NCI-H1930 (cell line): ENCODE measurements at regions not wholly inside any gene's neighbourhood (a gene's known extent, or its start where the extent isn't known, plus 50 kb on each side); places are given as distances from the start of the nearest gene placed in this dataset.

Source experiments
- DNase-seq, 2 experiments: peaks; one replicate each; lab custom pipeline; 2025; lab: John Stamatoyannopoulos, UW

DNA sequence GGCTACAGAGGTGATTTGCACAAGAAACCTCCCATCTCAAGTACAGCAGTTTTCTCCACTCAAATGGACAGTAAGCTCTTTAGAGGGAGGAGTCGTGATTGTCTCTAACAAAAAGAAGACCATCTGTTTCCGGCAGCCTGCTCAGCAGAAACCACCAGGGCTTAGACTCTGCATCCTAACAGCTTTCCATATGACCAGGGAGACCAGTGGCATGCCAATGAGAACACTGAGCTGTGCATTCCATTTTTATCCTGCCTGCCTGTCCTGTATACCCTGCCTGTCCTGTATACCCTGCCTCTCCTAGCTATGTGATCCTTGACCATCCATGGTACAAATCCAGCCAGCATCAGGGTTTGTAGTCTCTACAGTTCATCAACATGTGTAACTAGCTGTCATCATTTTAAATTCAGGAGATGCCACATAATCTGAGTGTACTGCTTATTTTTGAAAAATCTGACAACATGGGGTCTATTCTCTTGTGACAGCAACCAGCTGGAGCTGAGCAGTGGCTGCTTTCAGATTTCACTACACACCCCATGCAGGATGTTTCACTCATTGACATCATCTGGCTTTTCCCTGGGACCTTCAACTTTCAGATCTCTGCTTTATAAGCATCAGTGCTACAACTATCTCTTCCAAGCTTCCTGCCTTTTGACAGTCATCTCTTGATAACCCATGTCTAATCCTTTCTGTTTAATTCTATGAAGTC lies 50.5 kb upstream of the POU2AF2 start:
- no peak for DNase-seq

DNA sequence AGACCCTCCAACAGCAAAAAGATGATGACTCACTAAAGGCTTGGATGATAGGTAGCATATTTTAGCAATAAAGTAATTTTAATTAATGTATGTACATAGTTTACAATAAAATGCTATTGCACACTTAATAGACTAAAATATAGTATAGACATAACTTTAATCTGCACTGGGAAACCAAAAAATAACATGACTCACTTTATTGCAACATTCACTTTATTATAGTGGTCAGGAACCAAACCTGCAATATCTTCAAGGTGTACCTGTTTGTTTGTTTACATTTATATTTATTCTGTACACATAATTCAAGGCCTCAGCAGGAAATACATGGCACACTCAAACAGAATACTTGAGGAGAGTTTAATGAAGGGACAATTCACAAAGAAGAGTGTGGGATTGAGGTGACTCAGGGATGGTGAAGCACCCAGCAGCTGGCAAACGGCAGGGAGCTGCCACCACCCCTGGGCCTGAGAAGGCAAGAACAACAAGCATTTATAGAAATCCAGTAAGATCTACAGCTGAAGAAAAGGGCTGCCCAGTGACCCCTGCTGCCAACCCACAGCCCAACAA lies 51.5 kb upstream of the POU2AF2 start:
- DNase-seq = no peak

DNA sequence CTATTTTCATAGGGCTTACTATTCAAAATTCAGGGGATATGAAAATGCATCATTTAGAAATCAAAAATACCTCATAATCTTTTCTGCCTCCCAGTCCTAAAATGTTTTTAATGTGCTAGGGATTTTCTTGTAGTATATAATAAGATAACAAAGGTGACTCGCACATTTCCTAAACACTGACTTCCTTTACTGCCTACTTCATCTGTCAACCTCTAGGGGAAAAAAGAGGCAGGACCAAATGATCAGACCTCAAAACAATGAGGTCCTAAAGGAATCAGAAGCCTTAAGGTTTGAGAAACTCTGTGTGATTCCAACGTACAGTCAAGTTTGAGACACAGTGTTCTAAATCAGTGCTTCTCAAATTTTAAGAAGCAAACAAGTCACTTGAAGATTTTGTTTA lies 56.1 kb upstream of the POU2AF2 start:
- no peak for DNase-seq

DNA sequence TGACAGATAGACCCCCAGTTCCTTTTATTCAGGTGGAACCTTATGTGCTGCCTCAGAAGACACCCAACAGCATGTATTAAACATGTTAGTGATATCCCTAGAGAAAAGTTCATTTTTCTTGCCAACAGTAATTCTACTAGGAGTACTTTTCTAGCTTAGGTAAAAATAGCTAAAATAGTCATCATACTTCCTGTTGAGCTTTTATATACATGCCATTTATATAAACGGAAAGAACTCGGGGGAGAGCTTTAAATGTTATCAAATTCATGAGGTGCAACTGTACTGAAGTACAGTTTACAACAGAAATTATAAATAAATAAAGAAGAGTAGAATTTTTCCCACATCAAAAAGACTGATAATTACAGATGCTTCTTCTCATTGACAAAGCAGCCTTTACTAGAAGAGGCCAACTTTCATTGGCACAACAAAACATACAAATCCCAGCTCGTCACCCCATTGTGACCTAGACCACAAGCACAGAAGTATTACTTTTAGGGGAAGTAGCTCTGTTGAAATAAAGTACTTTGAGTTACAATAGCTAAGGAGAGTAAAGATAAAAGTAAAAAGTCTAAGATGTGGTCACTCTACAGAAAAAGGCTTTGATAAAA lies 59.1 kb upstream of the POU2AF2 start:
- no peak for DNase-seq

DNA sequence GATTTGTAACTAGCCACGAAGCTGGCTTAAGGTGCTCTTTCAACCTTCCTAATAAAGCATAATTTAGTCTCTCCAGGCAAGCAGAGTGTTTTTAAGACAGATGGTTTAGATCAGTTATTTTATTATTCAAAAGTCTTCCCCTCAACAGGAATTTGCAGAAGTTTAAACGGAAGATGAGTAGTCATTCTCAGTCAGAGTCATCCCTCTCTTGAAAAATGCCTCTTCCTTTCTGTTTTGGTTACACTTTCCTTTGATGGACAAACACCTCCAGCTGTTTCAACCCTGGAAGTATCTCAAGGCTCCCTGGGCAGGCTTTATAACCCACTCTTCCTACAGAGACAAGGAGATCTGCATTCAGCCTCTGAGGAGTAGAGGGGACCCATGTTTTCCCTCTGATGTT lies 60.3 kb upstream of the POU2AF2 start:
- DNase-seq = no peak

DNA sequence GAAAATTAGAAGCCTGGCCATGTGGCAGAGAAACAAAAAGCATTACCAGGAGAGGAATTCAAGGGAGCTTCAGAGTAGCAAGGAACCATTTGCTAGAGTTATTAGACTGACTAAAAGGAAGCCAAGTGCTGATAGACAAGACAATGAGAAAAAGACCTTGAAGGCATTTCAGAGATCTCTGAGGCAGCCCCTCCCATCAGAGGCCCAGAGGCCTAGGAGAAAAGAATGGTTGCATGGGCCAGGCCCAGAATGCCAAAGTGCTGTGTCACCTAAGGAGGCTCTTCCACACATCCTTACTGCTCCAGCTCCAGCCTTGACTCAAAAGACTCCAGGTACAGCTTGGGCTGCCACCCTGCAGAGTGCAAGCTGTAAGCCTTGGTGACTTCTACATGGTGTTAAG lies 61.8 kb upstream of the POU2AF2 start:
- DNase-seq = no peak

DNA sequence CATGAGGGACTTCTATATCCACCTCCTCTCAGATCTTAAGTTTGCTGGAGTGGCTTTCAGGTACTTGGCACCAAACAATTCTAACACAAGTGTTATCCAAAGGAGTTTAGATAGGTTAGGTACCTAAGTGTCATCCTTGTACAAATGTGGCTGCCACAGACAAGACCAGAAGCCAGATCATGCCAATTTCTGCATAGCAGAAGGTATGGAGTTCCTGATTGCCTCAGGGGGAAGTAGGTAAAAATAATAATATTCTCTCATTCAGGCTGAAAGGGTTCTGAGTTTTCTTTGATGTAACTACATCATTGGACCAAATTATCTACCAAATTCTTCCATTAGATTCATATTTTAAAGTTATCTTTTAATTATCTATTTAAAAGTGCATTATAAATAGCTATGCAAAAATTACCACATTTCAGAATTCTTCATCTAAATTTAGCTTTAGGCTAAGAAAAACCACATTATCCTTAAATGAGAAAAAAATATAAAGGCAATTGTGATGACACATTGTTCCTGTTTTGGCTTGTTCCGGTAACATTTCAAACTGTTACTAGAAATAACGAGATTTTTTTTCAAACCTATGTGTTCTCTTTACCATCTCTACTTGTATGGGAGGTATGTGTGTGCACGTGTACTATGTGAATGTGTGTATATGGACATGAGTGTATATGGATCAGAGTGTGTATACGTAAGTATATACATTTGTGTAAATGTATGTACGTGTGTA lies 66.2 kb upstream of the POU2AF2 start:
- no peak for DNase-seq

DNA sequence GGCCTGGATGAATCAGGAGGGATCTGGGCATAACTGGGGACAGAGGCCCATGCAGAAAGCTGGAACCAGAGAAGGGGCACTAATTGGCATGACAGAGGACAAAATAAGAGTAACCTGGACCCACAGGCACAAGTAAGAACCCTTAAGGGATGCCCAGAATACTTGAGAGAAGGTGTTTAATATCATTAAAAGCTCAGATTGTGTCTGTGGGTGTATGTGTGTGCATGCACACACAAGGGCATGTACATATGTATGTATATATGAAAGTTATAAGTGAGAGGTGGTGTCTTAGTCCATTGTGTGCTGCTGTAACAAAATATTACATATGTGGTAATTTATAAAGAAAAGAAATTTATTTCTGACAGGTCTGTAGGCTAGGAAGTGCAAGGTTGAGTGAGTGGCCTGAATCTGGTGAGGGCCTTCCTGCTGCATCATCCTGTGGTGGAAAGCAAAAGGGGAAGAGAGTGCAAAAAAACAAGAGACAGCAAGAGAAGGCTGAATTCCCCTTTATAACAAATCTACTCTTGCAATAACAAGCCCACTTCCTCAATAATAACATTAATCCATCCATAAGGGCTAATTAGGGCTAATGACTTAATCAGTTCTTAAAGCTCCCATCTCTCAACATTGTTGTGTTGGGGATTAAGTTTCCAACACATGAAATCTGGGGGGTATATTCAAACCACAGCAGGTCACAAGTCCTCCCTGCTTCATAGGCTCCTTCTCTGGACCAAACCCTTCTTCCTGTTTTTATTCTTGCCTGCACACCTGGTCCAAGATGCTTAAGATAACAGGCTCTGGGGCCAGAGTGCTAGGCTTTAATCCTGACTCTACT lies 68.3 kb upstream of the POU2AF2 start:
- no peak for DNase-seq

DNA sequence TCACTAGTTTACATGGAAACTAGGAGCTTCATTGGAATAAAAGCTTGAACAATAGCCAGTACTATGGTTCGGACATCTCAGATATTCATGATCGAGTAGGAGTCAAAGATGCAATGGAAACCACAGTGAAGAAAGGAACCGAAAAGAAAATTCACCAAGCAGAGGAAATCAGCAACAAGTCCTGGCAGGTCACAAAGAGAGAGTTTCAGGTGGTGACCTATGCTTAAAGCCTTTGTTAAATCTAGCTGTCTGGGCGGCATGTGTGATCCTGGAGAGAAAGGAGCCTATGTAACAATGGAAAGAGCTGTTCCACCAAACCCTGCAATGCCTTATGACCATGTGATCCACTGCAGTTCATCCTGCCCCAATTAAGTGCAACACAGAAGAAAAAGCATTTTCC lies 68.9 kb upstream of the POU2AF2 start:
- no peak for DNase-seq

DNA sequence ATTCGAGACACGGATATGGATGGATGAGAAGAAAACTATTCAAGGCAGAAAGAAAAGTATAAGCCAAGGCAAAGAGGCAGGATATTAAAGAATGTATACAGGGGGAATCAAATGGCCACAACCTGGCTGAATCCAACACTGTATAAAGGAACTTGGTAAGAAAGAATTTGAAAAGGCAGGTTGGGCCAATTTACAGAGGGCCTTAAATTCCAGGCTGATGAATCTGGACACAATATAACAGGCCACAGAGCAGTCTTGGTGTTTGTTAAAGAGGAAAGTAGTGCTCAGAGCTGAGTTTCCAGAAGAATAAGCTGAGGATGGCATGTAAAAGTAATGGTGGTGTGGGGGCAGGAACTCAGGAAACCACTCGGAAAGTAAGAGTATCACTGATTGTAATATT lies 72.3 kb upstream of the POU2AF2 start:
- no peak for DNase-seq

DNA sequence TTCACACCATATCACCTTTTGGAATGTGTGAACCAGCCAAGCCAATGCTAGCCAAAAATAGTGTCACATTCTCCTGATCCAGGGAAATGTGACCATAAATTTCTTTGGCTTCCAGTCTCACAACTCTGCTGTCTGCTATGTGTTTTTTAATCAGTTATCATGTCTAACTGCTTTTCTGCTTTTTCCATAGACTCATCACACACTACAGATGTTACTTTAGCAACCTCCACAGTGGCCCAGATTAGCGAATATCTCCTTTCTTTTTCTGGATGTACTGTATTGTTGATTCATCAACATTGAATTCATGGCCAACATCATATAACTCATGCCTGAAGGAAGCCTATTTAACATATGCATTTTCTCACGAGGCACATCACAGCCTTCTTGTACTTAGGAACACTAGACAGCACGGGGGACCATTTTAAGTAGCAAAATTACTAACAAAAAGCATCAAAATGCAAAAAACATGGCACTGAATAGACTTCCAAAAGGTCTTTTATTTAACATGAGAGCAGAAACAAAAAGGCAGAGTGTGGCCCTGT lies 73.1 kb upstream of the POU2AF2 start:
- no peak for DNase-seq

DNA sequence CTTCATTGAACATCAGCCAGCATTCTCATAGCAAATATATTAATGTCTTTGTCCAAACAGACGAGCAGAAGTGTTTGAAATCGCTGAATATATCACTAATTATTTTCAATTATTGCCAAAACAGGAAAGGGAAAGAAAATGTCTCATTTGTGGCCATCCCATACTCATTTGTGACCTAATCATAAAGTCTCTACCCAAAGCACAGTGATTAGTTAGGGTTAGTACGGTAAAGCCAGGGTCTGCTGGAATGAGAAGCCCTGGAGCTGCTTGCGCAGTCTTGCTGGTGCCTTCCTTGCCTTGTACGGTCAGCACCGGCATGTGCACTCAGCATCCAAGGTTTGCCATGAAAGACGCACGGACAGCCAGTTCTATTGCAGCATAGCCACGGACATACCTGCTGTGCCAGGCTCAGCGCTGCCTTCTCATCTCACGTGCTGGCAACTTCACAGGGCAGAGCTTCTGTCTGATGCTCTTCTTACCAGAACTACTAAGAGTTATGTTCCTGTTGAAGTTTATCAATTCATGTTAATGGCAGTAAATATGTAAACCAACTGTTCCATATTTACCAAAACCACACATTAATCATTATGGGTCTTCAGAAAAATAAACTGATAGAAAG lies 74.7 kb upstream of the POU2AF2 start:
- no peak for DNase-seq

DNA sequence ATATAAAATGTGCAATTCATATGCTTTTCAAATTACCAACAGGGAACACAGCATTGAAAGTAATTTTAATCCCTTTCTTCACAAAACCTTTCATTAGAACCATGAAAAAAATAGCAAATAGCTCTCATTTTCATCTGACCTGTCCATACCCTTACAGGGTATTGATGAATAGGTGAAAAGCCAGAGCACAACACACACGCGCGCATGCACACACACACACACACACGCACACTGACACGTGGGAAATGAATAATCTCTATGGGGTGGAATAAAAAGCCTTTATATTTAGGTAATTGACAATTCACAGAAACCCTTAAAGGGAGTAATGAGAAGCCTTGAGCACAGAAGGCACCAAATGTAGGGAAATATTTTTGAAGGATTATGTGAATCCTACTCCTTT lies 76.2 kb upstream of the POU2AF2 start:
- DNase-seq = no peak

DNA sequence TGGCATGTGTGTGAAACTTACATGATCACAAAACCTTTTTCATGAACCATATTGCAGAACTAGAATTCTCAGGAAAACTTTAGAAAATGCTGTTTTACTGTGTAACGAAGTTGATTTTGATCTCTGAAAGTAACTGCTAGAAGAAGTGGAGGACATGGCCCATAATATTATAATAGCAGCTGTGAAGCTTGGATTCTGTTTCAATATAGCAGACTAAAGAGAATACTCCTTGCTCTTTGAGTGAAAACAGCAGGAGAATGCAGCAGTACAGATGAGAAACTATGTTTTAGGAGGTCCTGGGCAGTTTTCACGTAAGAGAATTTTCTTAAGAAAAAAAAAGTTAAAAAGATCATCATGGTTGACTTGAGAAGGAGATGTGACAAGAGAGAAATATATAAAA lies 76.7 kb upstream of the POU2AF2 start:
- DNase-seq = no peak

DNA sequence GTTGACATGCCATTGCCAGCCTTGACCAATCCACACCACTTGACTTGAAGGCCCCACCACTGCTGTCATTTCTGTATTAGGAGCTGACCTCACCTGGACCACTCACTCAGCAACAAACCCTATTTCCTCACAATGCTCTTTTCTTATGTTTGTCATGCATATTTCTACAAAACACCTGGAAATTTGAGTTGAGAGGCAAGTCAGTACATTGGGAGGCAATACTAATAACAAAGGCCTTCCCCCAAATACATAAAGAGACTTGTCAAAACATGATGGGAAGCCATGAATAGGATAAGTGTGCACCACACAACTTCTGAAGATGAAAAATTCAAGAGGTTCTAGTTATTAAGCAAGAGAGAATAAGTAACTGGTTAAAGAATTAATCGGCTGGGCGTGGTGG lies 77.9 kb upstream of the POU2AF2 start:
- DNase-seq = no peak

DNA sequence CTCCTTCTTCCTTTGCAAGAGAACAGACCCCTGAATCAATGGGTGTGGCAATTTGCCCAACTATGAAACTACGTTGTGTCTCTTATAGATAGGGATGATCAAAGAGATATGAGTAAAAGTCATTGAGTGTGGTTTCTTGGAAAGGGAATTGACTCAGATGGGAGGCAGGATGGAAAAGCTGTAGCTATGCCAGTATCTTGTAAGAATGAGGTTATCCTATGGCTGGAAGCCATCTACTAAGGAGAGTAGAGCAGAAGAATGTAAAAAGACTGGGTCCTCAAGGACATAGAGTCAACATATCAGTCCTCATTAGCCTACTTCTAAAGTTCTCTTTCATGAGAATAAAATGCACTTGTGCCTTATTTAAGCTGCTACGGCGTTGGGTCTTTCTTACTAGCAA lies 78.9 kb upstream of the POU2AF2 start:
- DNase-seq = no peak

DNA sequence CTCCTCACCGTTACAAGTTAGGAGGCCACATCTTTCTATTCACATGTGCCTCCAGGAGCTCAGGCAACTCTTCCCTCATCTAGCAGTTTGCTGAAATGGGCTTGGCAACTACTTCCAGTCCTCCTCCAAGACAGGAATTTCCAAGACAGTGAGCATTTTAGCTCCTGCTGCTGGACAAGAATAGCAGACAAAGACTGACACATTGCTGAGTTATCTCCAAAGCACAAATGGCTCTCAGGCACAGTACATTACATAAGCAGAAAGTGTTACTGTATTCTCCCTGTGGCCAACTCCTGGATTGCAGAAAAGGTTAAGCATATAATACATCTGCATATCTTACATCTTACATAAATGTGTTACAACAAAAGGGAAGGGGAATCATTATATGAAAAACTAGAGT lies 83.2 kb upstream of the POU2AF2 start:
- no peak for DNase-seq

DNA sequence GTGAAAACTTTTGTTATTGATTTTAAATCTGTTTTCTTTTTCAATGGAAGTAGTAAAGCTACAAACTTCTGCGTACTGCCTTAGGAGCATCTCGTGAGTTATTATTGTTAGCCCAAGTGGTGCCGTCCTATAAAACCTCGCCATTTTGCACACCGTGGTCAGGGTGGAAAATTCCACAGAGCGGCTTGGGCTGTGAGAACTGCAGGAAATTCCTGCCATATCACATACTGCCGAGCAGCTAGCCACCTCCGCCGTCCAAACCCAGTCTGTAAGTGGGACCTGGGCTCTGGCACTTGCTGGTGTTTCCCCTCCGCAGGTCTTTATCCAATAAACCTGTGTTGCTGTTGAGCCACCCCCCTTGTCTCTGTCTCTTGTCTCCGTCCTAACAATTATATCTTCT lies 88.0 kb upstream of the POU2AF2 start:
- no peak for DNase-seq

DNA sequence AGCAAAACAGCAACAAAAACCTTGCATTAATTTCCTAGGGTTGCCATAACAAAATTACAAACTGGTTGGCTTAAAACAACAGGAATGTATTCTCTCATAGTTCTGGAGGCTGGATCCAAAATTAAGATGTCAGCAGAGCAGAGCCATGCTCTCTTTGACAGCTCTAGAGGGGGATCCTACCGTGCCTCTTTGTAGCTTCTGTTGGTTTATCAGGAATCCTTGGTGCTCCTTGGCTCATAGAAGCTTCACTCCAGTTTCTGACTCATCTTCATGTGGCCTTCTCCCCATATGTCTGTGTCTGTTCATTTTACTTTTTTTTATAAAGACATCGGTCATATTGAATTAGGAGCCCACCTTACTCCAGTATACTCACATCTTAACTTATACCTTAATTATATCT lies 90.5 kb upstream of the POU2AF2 start:
- DNase-seq = no peak

DNA sequence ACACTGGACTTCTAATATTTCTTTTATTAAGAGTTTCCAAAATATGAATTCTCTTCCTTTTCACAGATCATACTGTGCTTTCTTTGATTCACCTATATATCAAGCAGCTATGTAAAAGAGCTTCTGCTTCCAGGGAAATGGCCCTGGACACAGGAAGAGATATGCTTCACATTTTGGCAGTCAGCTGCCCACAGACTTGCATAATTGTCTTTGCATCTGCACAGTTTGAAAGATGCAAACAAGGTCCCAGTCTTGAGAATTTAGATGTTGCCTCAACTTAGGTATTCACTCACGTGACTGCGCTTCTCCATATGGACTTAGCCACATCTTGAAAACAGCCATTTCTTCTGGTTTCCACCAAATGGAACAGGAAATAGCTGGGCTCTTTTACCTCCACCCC lies 92.3 kb upstream of the POU2AF2 start:
- no peak for DNase-seq

DNA sequence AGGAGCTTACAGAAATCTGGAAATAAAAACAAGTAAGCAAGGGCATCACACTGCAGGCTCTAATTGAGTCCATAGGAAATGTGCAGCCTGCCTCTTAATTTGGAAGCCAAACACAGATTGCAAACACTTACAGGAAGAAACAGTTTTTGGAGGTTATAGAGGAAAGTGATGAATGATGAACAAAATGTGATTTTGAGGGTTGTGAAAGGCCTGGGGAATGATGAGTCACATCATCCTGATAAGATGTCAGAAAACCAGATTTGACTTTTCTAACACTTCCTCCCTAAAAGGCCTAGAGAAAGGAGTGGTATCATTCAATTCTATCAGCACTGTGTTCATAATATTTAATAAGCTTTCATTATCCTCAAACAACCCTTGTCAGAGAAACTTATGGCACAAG lies 96.6 kb upstream of the POU2AF2 start:
- no peak for DNase-seq

DNA sequence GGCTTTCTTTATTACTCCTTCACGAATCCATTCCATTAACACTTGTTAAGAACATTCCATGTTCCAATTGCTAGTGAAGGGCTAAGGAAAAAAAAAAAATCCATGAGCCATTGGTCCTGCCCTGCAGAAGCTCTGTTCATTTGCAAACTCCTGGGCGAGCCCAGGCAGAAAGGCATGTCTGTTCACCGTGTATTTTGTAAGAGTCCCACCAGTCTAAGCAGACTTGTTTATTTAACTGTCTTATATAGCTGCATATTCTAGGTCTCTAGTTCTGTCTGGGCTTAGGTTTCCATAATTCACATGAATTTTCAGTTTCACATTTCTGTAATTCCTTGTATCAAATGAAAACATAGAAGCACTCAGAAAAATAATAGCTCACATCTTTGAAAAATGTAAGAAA lies 97.4 kb upstream of the POU2AF2 start:
- no peak for DNase-seq
